DOHH2 (cell line): ENCODE measurements at regions not wholly inside any gene's neighbourhood (a gene's known extent, or its start where the extent isn't known, plus 50 kb on each side); places are given as distances from the start of the nearest gene placed in this dataset.

Experiments
- EZH2phosphoT487 ChIP-seq: fragments of 200-600 bp; sonication (generic); IDR thresholded peaks from 2 replicates; pipeline ENCODE4 v1.6.1; 2017; ENCODE audit warnings: borderline replicate concordance, mild to moderate bottlenecking, antibody characterized with exemption, low read length, moderate library complexity, mixed read lengths
- TF ChIP-seq, protein P1 (sequence below): fragments of 200-600 bp; sonication (generic); IDR thresholded peaks from one replicate; pipeline ENCODE4 v1.5.1; 2014; ENCODE audit warnings: antibody characterized with exemption, mild to moderate bottlenecking, low read depth, low read length; ENCODE audit not compliant: poor library complexity, severe bottlenecking

DNA sequence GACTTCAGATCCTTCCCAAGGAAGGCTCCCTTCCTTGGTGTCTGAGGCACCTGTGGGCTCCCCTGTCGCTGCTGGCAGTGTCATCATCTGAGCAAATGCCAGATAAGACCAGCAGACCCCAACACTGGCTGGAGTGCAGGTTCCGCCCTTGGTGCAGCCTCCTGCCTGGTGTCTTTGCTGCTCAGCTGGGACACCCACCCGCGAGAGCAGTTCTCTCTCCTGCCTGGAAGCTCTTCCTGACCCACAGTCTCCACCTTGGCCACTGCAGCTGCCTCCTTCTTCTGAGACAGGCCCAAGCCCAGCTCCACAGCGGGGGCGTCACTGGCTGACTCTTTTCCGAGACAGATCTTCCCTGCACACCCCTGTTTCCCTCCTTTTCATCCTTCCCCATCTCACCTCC, 395.7 kb upstream of the MAP3K7 start:
- TF ChIP-seq, protein P1, sequence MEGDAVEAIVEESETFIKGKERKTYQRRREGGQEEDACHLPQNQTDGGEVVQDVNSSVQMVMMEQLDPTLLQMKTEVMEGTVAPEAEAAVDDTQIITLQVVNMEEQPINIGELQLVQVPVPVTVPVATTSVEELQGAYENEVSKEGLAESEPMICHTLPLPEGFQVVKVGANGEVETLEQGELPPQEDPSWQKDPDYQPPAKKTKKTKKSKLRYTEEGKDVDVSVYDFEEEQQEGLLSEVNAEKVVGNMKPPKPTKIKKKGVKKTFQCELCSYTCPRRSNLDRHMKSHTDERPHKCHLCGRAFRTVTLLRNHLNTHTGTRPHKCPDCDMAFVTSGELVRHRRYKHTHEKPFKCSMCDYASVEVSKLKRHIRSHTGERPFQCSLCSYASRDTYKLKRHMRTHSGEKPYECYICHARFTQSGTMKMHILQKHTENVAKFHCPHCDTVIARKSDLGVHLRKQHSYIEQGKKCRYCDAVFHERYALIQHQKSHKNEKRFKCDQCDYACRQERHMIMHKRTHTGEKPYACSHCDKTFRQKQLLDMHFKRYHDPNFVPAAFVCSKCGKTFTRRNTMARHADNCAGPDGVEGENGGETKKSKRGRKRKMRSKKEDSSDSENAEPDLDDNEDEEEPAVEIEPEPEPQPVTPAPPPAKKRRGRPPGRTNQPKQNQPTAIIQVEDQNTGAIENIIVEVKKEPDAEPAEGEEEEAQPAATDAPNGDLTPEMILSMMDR = no peak
- no peak for TF ChIP-seq EZH2phosphoT487
